ENCODE measurements at regions not wholly inside any gene's neighbourhood (a gene's known extent, or its start where the extent isn't known, plus 50 kb on each side); places are given as distances from the start of the nearest gene placed in this dataset.
"Not testable (repeated sequence)": the region's sequence is repeated elsewhere in the genome, so short reads cannot be mapped to it uniquely, and the experiment has no call there.

- Histone ChIP-seq H2AFZ (ENCODE audit: low read length) (no peak overlapping the region), H3K79me2 (ENCODE audit: insufficient read depth, low read length) (no peaks in the 10 kb centered on the region)
These were observed 192.6 kb upstream of the IRX4 start for GRCh38 chr5:2075365-2075764.

GRCh38 chr5:2071562-2071961 is 188.8 kb upstream of the IRX4 start:
- Histone ChIP-seq H3K9ac (ENCODE audit: low read depth, low read length, poor library complexity, severe bottlenecking) (no peak overlapping the region), H3F3A (ENCODE audit: low read depth) (no peaks in the 10 kb centered on the region), H3K4me1 (ENCODE audit: insufficient read depth, low read length, poor library complexity, severe bottlenecking) (no peaks in the 10 kb centered on the region), H3K9me3 (ENCODE audit: insufficient read depth, low read depth, low read length) (peaks cover 9% of the 10 kb centered on the region; the same call in 1 of the 2 replicates), H3K4me3 (ENCODE audit: low read length, poor library complexity, severe bottlenecking) (no peak overlapping the region), H3K9me2 (replicated peaks; ENCODE audit: low read depth, low read length) (no peaks in the 10 kb centered on the region), H2AFZ (ENCODE audit: low read length) (no peak overlapping the region), H3K36me3 (ENCODE audit: insufficient read depth, low read length) (no peaks in the 10 kb centered on the region), H3K27me3 (ENCODE audit: insufficient read depth, low read length, poor library complexity, severe bottlenecking) (no peaks in the 10 kb centered on the region), H3K79me2 (ENCODE audit: insufficient read depth, low read length) (no peaks in the 10 kb centered on the region), H4K20me1 (ENCODE audit: insufficient read depth, low read length, poor library complexity, severe bottlenecking) (no peaks in the 10 kb centered on the region), H3K4me2 (ENCODE audit: low read depth, low read length, poor library complexity, severe bottlenecking) (no peak overlapping the region)
- TF ChIP-seq EZH2phosphoT487 (IDR thresholded peaks at IDR 0.05; ENCODE audit: borderline replicate concordance) (no peak), CTCF (conservative IDR thresholded peaks at IDR 0.05; ENCODE audit: low read length) (no peak)

More at GRCh38 chr5:2075365-2075764, 192.6 kb upstream of the IRX4 start:
- Histone ChIP-seq H4K20me1 (ENCODE audit: insufficient read depth, low read length, poor library complexity, severe bottlenecking) (no peaks in the 10 kb centered on the region), H3K9ac (ENCODE audit: low read depth, low read length, poor library complexity, severe bottlenecking) (no peak overlapping the region), H3K36me3 (ENCODE audit: insufficient read depth, low read length) (no peaks in the 10 kb centered on the region), H3K9me2 (replicated peaks; ENCODE audit: low read depth, low read length) (no peaks in the 10 kb centered on the region), H3K27me3 (ENCODE audit: insufficient read depth, low read length, poor library complexity, severe bottlenecking) (no peaks in the 10 kb centered on the region), H3K4me2 (ENCODE audit: low read depth, low read length, poor library complexity, severe bottlenecking) (no peak overlapping the region), H3K4me1 (ENCODE audit: insufficient read depth, low read length, poor library complexity, severe bottlenecking) (no peaks in the 10 kb centered on the region), H3K9me3 (ENCODE audit: insufficient read depth, low read depth, low read length) (peaks cover 3% of the 10 kb centered on the region; the same call in 1 of the 2 replicates), H3F3A (ENCODE audit: low read depth) (no peaks in the 10 kb centered on the region), H3K4me3 (ENCODE audit: low read length, poor library complexity, severe bottlenecking) (no peak overlapping the region)
- TF ChIP-seq EZH2phosphoT487 (IDR thresholded peaks at IDR 0.05; ENCODE audit: borderline replicate concordance), result no peak

- not testable (repeated sequence) for H4K20me1 ChIP-seq (ENCODE audit: insufficient read depth, low read length, poor library complexity, severe bottlenecking); H3K4me1 ChIP-seq (ENCODE audit: insufficient read depth, low read length, poor library complexity, severe bottlenecking); H2AFZ ChIP-seq (ENCODE audit: low read length); H3K79me2 ChIP-seq (ENCODE audit: insufficient read depth, low read length); H3K4me3 ChIP-seq (ENCODE audit: low read length, poor library complexity, severe bottlenecking); H3F3A ChIP-seq (ENCODE audit: low read depth); H3K9me2 ChIP-seq (replicated peaks; ENCODE audit: low read depth, low read length); H3K4me2 ChIP-seq (ENCODE audit: low read depth, low read length, poor library complexity, severe bottlenecking); H3K9ac ChIP-seq (ENCODE audit: low read depth, low read length, poor library complexity, severe bottlenecking); H3K36me3 ChIP-seq (ENCODE audit: insufficient read depth, low read length); H3K27me3 ChIP-seq (ENCODE audit: insufficient read depth, low read length, poor library complexity, severe bottlenecking); H3K9me3 ChIP-seq (ENCODE audit: insufficient read depth, low read depth, low read length)
These were observed 188.1 kb upstream of the IRX4 start for GRCh38 chr5:2070787-2071186.

GRCh38 chr5:2068531-2068930 is 185.8 kb upstream of the IRX4 start:
- H3K4me1 ChIP-seq (ENCODE audit: insufficient read depth, low read length, poor library complexity, severe bottlenecking), result no peaks in the 10 kb centered on the region
- H3K9me2 ChIP-seq (replicated peaks; ENCODE audit: low read depth, low read length), result no peaks in the 10 kb centered on the region
- H3K4me3 ChIP-seq (ENCODE audit: low read length, poor library complexity, severe bottlenecking), result no peak overlapping the region
- no peaks in the 10 kb centered on the region for H3F3A ChIP-seq (ENCODE audit: low read depth)
- no peak overlapping the region for H2AFZ ChIP-seq (ENCODE audit: low read length)
- no peaks in the 10 kb centered on the region for H3K27me3 ChIP-seq (ENCODE audit: insufficient read depth, low read length, poor library complexity, severe bottlenecking)
- no peak overlapping the region for H3K9ac ChIP-seq (ENCODE audit: low read depth, low read length, poor library complexity, severe bottlenecking)
- TF ChIP-seq CTCF (conservative IDR thresholded peaks at IDR 0.05; ENCODE audit: low read length) (no peak), EZH2phosphoT487 (IDR thresholded peaks at IDR 0.05; ENCODE audit: borderline replicate concordance) (no peak)
- no peaks in the 10 kb centered on the region for H3K36me3 ChIP-seq (ENCODE audit: insufficient read depth, low read length)
- H3K79me2 ChIP-seq (ENCODE audit: insufficient read depth, low read length), result no peaks in the 10 kb centered on the region
- H4K20me1 ChIP-seq (ENCODE audit: insufficient read depth, low read length, poor library complexity, severe bottlenecking), result no peaks in the 10 kb centered on the region
- H3K4me2 ChIP-seq (ENCODE audit: low read depth, low read length, poor library complexity, severe bottlenecking), result no peak overlapping the region
- peaks cover 6% of the 10 kb centered on the region; the same call in 1 of the 2 replicates for H3K9me3 ChIP-seq (ENCODE audit: insufficient read depth, low read depth, low read length)

Measured in Loucy (cell line).